NCI-H1930 (cell line): ENCODE measurements at regions not wholly inside any gene's neighbourhood (a gene's known extent, or its start where the extent isn't known, plus 50 kb on each side); places are given as distances from the start of the nearest gene placed in this dataset.
"Not testable (repeated sequence)": the region's sequence is repeated elsewhere in the genome, so short reads cannot be mapped to it uniquely, and the experiment has no call there.

Experiments
- DNase-seq, 2 experiments: peaks; one replicate each; lab custom pipeline; 2025; lab: John Stamatoyannopoulos, UW

DNA sequence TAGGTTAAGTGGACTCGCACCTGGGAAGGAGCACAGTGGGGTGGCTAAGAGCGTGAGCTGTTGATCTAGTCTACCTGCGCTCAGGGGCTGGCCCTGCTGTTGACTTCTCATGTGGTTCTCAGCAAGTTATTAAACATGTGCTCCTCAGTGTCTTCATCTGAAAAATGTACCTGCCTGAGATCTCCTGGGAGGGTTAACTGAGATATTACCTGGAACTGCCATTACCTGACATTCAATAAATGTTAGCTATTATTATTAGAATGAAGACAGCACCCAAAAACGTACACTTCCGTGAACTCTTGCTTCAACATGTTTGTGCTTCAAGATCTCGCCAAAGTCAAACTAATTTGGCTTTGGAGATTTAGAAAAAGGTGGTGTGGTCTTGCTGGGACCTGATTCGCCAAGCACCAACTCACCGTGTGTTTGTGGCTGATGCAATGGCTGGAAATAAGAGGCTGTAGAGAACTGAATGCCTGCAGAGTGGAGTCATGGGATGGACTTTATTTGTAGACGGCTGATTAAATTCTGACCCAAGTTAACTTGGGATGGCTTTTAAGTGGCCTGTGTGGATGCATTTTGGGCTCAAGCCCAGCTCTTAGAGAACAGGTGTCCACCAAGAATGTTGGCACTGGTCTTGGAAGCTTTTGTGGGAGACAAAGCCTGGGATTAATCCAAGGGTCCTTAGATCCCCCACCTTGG lies 692.9 kb downstream of the QKI start:
- DNase-seq, result peak in 1 of 2 experiments; percentile 9

DNA sequence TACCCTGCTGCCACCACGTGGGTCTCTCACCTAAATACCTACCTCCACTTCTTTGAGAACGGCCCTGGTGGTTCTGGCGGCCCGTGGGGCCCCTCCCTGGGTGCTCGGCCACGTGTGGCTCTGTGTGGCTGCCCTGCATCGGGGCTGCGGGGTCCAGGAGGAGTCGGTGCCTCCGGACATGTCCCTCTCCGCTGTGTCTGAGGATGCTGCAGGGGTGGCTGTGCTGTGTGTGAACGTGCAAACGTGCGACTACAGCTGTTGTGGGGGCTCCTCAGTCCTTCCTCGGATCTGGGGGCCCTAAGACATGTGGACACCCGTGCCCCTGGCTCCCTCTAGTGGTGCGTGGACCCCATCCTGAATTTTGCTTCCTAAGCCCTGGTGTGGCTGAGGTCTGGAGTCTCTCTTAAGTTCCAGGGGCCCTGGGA lies 691.8 kb downstream of the QKI start:
- no peak for DNase-seq

DNA sequence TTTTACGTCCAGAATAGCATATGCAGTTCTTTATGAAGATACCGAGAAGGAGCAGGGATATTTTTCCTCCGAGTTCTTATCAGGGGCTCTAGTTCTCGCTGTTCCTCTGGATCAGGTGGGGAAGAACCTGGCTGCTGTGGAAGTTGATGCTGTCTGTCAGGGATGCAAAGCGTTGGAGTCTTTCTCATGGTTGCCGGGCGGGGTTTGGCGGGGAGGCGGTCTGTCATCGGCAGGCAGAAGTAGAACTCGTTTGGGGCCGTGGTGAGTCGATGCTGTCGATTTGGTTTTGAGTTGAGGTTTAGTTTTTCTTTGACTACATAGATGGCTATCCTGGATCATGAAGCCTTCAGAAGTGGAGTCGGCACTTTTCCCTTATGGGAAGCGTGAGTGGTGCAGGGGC lies 691.2 kb downstream of the QKI start:
- no peak for DNase-seq

- DNase-seq, result no peak
Observed at GRCh38 chr6:164104432-164104831, 689.9 kb downstream of the QKI start.

GRCh38 chr6:164102693-164103092 lies 688.2 kb downstream of the QKI start:
- DNase-seq, result no peak

- DNase-seq, result no peak
Observed at GRCh38 chr6:164101859-164102258, 687.3 kb downstream of the QKI start.

DNA sequence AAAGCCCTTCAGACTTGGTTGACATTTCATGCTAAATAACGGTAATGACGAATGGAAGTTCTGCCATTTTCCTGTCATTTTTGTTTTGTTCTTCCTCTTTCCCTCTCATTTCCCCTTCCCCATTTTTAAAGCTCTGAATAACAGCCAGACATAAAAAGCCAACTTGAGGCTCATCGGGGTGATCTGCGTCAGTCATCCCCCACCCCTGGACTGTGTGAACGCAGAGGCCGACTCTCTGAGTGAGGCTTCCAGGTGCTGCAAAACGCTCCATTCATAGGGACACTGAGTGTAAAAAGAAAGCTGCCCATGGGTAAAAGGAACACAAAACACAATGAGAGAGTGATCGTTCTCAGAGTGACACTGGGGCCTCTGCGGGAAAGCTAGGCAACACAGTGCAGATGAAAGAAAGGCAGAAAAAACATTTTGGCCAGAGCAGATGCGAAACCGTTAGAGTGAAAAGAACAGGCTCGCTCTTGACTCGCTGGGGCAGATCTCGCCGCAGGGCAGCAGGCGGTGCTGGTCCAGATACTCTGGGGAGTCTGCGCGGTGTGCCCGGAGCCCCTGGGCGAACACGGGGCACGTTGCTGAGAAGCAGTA lies 684.8 kb downstream of the QKI start:
- no peak for DNase-seq

DNA sequence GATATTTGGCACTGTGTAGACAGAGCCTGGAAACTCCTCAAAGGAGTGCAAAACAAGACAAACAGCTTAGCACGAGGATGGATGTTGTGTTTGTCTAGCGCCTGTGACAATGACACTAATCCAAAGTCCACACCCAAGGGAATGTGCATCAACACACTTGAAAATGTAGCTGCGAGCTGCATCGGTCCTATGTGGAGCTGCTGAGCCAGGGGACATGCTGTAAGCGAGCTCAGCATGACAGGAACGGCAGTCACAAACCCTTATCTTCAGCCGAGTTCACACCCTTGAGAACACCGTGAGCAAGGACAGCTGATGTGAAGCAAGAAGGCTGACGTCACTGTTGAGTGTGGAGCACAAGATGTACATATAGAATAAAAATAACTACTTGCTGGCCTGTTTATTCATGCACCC lies 684.3 kb downstream of the QKI start:
- no peak for DNase-seq

GRCh38 chr6:164097551-164098398 lies 683.3 kb downstream of the QKI start:
- DNase-seq, result no peak

DNA sequence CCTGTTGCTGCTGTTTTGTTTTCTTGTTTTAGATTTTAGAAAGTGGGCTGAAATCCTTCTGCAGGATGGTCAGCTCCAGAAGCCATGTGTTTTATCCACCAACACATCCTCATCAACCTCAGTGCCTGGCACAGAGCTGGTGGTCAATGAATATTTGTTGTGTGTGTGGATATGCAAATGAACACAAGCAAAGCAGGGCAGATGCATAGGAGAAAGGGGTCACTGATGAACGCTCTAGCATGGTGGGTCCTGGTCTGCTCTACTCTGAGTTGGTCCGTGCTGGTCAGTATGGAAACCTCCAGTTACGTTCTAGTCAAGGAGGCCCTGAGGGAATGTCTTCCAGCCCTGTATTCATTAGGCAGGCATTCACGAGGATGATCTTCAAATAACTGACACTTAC lies 682.5 kb downstream of the QKI start:
- DNase-seq, result no peak

- no peak for DNase-seq
Observed at GRCh38 chr6:164095056-164095455, 680.5 kb downstream of the QKI start.

DNA sequence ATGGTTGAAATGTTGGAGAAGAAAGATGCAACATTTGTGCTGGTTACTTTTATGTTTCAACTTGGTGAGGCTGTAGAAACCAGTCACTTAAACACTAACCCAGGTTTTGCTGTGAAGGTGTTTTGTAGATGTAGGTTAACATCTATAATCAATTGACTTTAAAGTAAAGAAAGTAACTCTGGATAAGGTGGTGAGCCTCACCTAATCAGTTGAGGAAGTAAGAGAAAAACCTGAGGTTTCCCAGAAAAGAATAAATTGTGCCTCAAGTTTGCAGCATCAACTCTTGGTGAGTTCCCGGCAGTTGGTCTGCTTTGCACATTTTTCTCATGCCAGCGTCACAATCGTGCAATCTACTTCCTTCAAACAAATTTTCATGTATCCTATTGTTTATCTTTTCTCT lies 673.4 kb downstream of the QKI start:
- no peak for DNase-seq

DNA sequence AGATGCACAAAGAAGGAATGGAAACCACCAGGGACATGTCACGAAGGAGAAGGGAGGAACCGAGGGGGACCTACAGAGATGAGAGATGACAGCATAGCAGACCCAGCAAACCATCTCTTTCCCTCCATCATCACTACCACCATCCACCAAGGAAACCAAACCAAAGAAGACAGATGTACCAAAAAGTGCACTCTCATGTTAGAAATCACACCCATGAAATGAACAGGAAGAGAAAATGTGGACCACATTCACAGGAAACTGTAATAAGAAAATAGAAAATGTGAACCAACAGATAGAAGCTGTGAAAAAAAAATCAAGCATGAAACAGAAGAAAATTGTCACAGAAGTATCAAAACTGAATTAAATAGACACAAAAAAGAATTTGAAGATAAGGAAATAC lies 672.7 kb downstream of the QKI start:
- DNase-seq, result no peak

DNA sequence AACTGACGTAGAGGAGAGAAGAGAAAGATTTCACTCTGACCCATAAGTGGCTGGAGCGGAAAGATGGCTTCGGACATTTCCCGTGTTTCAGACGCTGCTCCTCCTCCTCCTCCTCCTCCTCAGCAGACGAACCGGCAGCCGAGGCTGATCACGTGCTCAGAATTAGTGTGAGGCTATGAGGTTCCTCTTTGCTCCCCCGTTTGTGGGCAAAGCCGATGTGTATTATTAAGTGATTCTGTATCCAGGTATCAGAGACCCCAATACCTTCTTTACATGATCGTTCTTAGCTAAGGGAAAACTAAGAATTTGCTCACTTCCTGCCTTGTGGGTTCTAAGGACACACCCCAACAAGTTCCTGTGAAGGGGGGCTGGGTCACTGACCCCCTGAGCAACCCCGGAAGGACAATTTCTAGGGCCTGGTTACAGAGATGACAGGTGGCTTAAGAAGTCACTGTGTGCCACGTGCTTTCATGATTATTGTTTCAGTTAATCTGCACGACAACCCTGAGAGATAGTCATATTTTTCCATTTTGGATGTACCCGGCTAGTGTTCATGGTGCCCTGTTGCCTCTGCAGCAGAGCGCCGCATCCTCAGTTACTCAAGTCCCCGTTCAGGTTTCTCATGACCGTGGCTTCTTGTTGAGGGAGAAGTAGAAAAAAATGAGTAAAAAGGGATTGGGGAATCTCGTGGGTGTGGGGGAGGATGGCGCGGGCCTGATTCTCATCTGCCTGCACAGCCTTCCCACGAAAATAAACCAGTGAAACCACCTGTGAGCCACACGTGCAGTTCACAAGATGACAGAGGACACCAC lies 671.8 kb downstream of the QKI start:
- DNase-seq, result no peak

- DNase-seq, result no peak
Observed at GRCh38 chr6:164085091-164086075, 670.9 kb downstream of the QKI start.

DNA sequence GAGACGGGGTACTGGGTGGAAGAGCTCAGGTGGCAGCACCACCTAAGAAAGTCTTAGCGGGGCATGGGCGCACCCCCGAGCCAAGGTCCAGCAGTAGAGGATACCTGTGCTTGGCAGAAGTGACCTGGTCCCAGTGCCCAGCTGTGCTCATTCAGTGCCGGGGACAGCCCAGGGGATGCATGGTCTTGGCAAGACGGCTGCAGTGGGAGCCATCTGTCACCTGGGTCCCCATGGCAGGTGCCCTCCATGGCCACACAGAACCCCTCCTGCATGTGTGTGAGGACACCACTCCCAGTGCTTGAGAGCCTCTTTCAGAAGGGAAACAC lies 664.7 kb downstream of the QKI start:
- DNase-seq, result no peak

DNA sequence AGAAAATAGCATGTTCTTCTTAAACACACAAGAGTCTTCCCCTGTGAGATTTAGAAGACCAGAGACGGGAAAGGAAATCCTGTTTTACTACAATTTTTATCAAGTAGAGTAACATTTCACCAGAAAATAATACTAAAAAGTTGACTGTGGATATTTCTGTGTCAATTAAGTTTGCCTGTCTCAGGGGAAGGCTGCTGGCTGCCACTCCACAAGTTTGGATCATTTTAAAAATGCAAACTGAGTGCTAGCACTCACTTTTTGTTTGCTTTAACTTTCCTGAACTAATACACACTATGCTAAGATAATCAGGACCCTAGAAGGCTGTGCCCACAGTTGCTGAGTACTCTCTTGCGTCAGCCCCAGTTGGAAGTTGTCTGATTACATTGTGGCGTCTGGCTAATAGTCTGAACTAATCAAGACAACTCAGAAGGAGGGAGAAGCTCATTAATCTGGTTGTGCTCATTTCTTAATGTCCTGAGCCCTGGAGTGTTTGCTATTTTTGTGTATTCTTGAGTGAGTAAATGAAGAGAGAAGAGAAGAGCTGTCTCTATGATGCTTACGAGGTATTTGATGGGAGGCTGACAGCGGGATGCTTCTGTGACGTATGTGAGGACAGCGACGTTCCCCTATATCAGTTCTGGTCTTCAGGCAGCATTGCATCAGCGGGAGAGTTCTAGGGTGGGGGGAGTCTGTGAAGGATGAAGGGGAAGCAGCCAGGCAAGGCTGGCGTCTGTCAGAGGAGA lies 664.2 kb downstream of the QKI start:
- no peak for DNase-seq

GRCh38 chr6:164076818-164077532 lies 662.5 kb downstream of the QKI start:
- DNase-seq, result not testable (repeated sequence)

- no peak for DNase-seq
Observed at GRCh38 chr6:164075981-164076615, 661.6 kb downstream of the QKI start.
